ENCODE measurements at regions not wholly inside any gene's neighbourhood (a gene's known extent, or its start where the extent isn't known, plus 50 kb on each side); places are given as distances from the start of the nearest gene placed in this dataset.

- TF ChIP-seq ZNF462 (CRISPR knock-in tag; IDR thresholded peaks at IDR 0.05): no peak
- TF ChIP-seq POLR2AphosphoS5 (IDR thresholded peaks at IDR 0.05; ENCODE audit: low read depth): no peak
- no peak for TF ChIP-seq ZNF331 (CRISPR knock-in tag; IDR thresholded peaks at IDR 0.05; ENCODE audit: low read depth)
Observed at GRCh38 chr20:7025635-7026034, 258.1 kb downstream of the BMP2 start (continued).

- H3K79me2 ChIP-seq (replicated peaks; ENCODE audit: insufficient read depth): no peaks in the 10 kb centered on the region
- Mint-ChIP-seq H3K9me3 (0 out of 3 replicates have a peak, but pooled peaks cover 4% of the 10 kb centered on the region), H3K27ac (no peak overlapping the region), H3K27me3 (ENCODE audit: insufficient read depth, low read depth, poor library complexity) (no peaks in the 10 kb centered on the region), H3K4me3 (no peak overlapping the region), H3K4me1 (peaks cover 2% of the 10 kb centered on the region; the same call in 1 of the 3 replicates), H3K36me3 (ENCODE audit: low read depth) (no peaks in the 10 kb centered on the region; the same call in 2 of the 3 replicates)
- H3K9me2 ChIP-seq (ENCODE audit: insufficient read depth): peaks cover 4% of the 10 kb centered on the region; the same call in 1 of the 2 replicates
- TF ChIP-seq STAT1 (IDR thresholded peaks at IDR 0.05; ENCODE audit: unreplicated experiment): no peak
- no peak for TF ChIP-seq CREB1 (CRISPR knock-in tag; IDR thresholded peaks at IDR 0.05; ENCODE audit: low read depth)
- no peaks in the 10 kb centered on the region for H4K20me1 ChIP-seq (replicated peaks; ENCODE audit: insufficient read depth)
- DNase-seq (ENCODE audit: low spot score) (no peak), ATAC-seq (no peak)
- H2AFZ ChIP-seq: no peak overlapping the region
- H3K27ac ChIP-seq (ENCODE audit: low read depth): no peak overlapping the region
- no peak overlapping the region for H3K4me2 ChIP-seq
- H3K36me3 ChIP-seq (ENCODE audit: insufficient read depth): no peaks in the 10 kb centered on the region; the same call in 1 of the 2 replicates
- H3K4me3 ChIP-seq: no peak overlapping the region
- H3F3A ChIP-seq (replicated peaks; ENCODE audit: low read depth): no peaks in the 10 kb centered on the region
- no peaks in the 10 kb centered on the region for H3K4me1 ChIP-seq (ENCODE audit: insufficient read depth)
- no peaks in the 10 kb centered on the region for H3K27me3 ChIP-seq (ENCODE audit: insufficient read depth)
Observed at GRCh38 chr20:7029019-7029418, 261.5 kb downstream of the BMP2 start.

Data from GM23338 (cell line).